Fibroblast of lung (primary cell): ENCODE measurements at regions not wholly inside any gene's neighbourhood (a gene's known extent, or its start where the extent isn't known, plus 50 kb on each side); places are given as distances from the start of the nearest gene placed in this dataset.

Experiments used
- CTCF ChIP-seq, 2 donors: IDR thresholded peaks in 1 of 2; conservative IDR thresholded peaks in 1 of 2; 1 replicate in 1 of 2; 2 replicates in 1 of 2; pipeline ENCODE4 v1.5.1; 2011 to 2012; ENCODE audit warnings: low read length in 2 of 2, control low read depth in 1 of 2, inconsistent platforms in 1 of 2, low read depth in 1 of 2, mild to moderate bottlenecking in 1 of 2
- EZH2 ChIP-seq: IDR thresholded peaks from 2 replicates; pipeline ENCODE4 v1.5.1; 2012; ENCODE audit warnings: low read length, control low read depth, mild to moderate bottlenecking; ENCODE audit errors: missing control alignments

- TF ChIP-seq CTCF (conservative IDR thresholded peaks at IDR 0.05 in 1 of 2, IDR thresholded peaks at IDR 0.05 in 1 of 2; ENCODE audit: low read depth in 1 of 2, low read length in 2 of 2) (no peak), EZH2 (no peak)
Observed at GRCh38 chrX:122982521-122982920, 201.6 kb upstream of the GRIA3 start.
